Activated CD8-positive, alpha-beta memory T cell treated with anti-CD3 and anti-CD28 coated beads for 24 hours (primary cell): ENCODE measurements at regions not wholly inside any gene's neighbourhood (a gene's known extent, or its start where the extent isn't known, plus 50 kb on each side); places are given as distances from the start of the nearest gene placed in this dataset.
"Not testable (repeated sequence)": the region's sequence is repeated elsewhere in the genome, so short reads cannot be mapped to it uniquely, and the experiment has no call there.

Experiments used
- DNase-seq: peaks from one replicate; pipeline ENCODE4 v3.0.0-alpha.2; 2020

DNA sequence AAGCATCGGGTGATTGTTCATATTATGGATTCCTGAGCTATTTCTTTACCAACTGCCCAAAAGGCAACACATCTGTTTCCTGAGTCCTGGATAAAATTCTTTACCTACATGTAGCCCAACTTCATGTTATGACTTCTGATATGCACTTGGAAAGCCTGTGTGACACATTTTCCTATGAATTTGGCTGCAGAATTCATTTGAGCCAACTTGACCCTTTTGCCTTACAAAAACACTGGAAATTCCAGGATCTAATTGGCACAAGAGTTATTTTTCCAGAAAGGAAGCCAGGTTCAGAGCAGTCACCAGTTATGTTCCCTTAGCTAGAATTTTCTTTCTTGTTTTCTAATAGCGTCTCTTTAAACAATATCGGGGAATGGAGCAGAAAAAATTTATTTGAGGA lies 202.5 kb upstream of the LRIG3 start:
- DNase-seq = no peak

DNA sequence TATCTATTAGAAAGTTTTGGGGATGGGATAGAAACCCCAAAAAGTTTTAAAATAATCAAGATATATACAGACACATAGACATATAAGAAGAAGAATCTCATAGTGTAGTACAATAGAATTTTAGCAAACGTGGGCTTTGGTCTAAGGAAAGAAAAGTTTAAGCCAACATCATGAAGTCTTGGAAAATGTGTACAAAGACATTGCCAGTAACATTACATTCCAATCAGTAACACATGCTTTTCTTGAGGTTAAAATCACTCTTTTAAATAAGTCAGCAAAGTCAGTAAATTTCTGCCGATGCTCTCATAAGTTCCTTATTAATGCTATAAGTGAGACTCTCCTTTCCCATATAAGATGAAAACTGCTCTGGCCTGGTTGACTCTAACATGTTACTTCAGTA lies 201.1 kb upstream of the LRIG3 start:
- no peak for DNase-seq

DNA sequence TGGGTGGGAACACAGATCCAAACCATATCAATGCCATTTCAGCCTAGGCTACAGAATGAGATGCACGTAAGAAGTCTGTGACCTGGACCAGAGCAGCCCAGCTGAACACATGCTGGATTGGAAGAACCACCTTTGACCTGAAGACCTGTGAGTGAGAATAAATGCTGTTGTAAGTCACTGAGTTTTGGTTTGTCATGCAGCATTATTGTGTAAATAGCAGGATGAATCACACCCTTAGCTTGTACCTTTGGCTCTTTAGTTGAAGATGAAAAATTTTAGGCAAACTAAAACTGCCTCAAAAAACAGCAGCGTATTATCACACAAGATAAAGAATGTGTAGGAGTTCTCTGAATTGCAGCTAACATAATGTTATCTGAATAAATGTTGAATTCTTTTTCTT lies 199.4 kb upstream of the LRIG3 start:
- no peak for DNase-seq

DNA sequence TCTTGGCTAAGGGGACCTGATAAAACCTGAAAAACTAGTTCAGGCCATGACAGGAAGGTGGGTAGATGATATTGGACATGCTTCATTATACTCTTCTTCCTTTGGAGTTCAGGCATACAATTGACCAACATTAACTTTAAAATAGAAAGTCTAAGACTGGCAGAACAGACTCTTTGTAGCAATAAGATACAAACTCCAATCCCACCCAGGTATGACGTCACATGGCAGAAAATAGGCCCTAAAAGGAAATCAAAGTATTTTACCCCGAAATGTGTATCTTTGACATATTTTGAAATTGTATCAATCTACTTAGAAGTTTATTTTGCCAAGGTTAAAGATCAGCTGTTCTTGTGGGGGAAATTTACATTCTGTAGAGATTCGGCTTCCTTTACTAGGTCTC lies 198.1 kb upstream of the LRIG3 start:
- DNase-seq = no peak

DNA sequence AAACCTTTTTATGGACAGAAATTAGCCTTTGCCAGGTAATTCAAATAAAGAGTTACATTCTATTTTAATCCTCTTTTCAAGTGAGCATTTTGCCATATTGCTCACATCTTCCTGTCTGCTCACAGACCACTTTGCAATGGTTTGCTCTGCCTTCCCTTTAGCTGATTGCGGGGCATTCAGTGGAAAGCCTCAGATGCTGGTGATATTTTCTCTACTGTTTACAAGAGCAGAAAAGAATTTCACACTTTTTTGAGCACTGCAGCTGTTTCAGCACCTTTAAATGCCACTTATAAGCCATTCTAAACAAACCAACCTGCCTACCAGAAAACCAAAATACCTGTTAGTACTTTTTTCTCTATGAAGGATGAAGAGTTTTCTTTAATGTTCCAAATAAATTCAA lies 195.7 kb upstream of the LRIG3 start:
- DNase-seq = no peak

DNA sequence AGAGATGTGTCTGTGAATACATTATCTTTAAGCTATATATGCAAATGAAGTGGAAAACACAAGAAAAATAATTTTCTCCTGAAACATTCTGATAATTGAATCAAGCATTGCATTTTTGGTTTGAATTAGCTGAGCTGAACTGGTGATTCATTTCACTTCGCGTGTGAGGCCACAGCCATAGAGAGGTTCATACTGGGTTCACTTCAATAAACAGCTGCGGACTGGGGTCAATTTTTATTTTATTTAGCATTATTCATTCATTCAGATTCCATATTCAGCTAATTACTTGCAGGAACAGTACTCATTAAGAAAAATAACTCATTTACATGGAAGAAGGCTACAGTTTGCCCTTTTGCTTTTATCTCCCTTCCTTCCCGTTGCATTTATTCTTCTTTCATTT lies 195.2 kb upstream of the LRIG3 start:
- DNase-seq = no peak

DNA sequence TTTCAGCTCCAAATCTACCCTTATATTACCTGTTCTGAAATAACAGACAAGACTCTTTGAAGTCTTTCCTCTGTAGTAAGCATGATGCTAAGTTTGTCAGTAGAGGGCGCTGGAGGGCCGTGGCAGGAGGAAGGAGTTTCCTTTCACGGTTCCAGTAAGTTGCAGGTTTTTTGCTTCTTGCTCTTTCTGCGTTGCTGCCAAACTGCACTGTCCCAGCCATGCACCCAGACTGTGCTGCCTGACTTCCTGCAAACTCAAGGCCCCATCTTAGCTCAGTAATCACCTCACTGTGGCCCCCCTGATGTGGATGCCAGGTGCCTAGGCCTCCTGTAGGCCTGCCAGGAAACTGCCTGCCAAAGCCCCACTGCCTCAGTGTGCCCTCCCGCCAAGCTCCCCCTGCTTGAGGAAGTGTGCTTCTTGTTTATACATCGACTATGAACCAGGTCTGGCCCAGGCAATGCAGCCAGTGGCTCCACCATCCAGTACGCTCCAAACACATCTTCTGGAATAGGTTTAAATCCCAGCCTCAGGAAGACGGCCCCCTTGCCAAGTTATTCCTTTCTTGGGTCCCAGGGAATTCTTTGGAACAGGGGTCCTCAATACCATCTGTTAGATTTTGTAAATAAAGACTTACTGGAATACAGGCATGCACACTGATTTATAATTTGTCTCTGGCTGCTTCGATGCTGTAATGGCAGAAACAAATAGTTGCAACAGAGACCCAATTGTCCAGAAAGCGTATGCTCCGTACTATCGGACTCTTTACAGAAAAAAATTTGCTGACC lies 193.7 kb upstream of the LRIG3 start:
- DNase-seq = no peak

DNA sequence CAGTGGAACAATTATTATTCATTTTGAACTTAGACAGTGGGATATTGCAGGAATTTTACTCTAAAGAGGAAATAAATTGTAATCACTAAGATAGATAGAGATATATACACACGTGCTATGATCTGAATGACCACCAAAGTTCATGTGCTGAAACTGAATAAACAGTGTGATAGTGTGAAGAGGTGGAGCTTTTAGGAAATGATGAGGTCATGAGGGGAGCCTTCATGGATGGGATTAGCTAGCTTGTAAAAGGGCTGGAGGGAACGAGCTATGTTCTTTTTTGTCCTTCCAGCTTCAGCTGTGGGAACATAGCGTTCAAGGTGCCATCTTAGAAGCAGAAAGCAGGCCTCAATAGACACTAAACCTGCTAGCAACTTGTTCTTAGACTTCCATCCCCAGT lies 191.5 kb upstream of the LRIG3 start:
- no peak for DNase-seq

DNA sequence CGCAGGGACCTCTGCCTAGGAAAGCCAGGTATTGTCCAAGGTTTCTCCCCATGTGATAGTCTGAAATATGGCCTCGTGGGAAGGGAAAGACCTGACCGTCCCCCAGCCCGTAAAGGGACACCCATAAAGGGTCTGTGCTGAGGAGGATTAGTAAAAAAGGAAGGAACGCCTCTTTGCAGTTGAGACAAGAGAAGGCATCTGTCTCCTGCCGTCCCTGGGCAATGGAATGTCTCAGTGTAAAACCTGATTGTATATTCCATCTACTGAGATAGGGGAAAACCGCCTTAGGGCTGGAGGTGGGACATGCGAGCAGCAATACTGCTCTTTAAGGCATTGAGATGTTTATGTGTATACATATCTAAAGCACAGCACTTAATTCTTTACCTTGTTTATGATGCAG lies 188.2 kb upstream of the LRIG3 start:
- not testable (repeated sequence) for DNase-seq

DNA sequence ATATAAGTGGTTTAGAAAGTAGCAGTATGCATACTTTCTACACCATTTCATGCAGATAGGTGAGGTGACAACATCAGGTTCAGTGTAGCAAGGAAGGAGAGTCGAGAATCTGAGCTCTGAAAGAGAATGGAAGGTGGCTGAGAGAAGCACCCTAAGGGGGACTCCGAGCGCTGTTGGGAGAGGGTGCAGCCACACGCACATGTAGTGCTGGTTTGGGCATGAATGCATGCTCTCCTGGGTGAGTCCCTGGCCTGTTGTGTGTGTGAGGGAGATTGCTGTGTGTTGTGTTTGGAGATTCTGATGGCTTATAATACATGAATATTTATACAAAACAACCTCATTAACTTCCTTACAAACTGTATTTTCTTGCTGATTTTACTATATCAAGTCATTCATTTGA lies 180.3 kb upstream of the LRIG3 start:
- no peak for DNase-seq

DNA sequence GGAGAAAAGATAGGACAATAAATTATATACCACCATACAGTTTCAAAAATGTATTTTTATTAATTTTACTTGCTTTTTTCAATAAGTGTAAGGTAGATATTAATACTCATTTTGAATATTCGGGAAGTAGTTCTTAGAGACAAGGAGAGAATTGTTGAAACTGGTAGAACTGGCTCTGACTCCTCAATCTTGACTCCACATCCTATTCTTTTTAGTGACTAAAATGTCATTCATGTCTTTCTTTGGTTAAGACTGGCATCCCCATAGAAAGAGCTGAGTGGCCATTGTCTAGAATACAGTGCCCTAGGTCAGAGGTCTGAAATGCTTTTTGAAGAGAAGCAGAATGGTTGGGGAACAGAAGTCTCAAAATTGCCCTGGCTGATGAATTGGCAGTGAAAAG lies 177.6 kb upstream of the LRIG3 start:
- DNase-seq = no peak

DNA sequence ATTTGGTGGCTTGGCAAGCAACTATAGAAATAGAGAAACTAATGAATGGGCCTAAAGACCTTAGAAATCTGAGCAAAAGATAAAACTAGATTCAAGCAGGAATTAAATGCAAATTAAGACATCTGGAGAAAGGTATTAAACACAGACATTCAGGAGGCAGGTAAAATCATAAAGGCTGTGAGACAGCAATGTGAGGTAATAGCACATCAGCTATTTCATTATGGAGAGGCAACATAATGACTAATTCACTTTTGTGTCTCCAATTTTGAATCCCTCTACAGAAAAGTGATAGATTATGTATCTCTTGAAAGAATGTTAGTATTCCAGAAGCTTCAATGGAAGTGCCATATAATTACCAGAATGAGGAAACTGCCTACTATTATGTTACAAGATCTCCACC lies 175.9 kb upstream of the LRIG3 start:
- no peak for DNase-seq

DNA sequence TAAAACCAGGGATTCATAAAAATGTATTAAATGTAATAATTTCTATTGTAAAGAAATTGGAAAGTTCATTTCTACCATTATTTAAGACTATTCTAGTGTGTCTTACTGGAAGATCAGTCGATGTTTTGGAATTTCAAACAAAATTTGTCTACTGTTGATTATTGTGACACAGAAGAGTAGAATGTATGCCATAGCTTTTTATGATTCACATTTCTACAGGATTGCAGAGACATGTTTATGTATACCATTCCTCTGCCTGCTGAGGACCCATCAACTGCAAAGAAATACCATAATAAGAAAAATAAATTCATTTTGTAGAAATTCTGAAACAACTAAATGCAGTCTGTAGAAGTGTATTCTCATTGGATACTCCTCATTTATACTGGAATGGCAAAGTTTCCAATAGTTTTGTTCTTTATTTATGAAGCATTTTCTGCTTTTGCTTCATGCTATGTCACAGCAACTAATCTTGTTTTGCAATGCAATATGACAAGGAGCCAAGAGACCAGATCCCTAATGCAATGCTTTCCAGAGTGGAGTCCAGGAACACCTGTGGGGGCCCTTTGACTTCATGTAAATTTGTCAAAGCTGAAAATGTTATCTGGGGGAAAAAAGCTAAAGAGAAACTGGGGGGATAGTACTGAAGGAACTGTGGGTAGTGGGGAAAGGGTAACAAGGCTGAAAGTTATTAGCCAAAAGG lies 172.9 kb upstream of the LRIG3 start:
- DNase-seq = no peak

DNA sequence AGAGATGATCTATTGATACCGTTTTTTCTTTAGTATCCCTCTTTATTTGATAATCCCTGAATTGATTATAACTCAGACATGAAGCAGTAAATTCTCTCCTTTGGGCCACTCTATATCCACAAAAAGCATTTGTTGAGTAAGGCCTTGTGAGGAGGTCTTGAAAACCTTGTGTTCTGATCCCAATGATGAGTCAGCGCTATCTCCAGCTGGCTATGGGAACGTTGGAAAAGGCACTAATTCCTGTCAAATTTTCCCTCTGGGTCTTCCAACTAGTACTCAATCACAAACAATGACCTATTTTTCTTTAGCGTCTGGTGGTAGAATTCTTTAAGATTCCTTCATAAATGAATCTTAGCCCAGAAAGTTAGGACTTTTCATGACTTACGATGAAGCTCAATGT lies 168.4 kb upstream of the LRIG3 start:
- no peak for DNase-seq

DNA sequence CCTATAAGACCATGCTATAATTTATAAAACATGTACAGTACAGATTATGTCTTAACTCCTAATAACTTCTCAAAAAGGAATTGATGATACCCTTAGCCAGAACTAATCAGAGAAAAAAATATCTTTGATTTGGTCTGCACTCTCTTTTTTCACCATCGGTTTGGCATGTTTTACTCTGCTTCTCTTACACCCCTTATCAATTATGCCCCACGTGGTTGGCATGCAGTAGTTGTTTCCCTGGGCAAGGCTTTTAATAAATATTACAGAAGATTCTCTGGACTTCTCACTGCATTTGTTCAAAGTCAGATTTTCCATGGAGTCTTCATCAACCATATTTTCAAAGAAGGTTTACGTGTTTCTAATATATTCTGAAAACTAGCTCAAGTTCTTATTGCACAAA lies 167.4 kb upstream of the LRIG3 start:
- DNase-seq = no peak

DNA sequence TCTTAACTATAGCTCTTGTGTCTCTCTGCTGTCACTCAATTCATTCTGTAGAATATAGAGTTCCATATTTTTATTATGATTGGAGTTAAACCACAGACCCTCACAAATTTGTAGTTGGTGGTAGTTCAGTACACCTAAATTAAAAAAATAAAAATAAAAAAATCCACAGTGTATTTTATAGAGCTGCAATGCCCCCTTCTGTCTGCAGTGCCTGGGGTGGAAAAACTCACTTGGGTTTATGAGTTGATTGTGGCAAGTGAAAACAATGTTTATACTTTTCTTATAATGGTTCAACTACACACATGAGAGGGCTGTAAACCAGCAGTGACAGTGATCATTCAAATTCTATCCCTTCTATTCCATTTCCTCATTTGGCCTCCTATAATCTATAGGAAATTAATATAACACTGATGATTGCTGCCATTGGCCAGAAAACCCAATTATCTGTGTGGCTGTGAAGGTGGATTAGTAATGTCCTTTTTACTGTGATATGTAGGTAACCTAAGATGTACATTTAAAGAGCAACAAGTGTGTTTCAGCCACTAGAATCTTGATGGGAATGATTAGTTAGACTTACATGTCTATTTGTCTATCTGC lies 166.9 kb upstream of the LRIG3 start:
- no peak for DNase-seq

DNA sequence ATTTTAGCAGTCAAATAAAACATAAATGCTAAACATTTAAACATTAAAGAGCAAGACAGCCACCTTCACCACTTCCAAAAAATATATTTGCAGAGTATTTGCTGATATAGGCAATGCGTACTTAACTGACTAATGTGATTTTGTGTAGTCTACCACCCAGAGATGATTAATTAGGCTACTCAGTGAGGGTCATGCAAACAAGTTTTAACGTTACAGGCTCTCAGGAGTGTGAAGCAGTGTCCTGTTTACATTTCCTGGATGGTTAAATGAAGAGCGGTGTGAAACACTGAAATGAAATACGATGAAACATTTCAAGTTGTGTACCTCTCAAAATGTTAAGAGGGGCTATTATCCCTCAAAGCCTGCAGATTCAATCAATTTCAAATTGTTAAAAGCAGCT lies 165.8 kb upstream of the LRIG3 start:
- no peak for DNase-seq

DNA sequence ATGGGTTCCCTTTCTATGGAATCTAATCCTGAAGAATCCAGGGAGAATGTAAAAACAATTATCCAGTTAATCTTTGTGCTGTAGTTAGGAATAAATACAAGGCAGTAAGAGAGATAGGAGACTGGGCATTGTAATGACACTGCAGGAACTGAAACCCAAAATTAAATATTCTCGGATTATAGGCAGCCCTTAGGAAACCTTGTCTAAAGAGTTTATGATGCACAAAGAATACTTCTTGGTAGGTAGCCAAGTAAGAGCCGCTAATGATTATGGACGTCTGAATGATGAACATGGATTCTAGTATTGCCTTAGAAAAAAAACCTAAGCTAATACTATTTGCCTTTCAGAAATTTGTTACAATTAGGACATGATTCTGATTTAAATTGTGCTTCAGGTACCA lies 165.4 kb upstream of the LRIG3 start:
- no peak for DNase-seq

DNA sequence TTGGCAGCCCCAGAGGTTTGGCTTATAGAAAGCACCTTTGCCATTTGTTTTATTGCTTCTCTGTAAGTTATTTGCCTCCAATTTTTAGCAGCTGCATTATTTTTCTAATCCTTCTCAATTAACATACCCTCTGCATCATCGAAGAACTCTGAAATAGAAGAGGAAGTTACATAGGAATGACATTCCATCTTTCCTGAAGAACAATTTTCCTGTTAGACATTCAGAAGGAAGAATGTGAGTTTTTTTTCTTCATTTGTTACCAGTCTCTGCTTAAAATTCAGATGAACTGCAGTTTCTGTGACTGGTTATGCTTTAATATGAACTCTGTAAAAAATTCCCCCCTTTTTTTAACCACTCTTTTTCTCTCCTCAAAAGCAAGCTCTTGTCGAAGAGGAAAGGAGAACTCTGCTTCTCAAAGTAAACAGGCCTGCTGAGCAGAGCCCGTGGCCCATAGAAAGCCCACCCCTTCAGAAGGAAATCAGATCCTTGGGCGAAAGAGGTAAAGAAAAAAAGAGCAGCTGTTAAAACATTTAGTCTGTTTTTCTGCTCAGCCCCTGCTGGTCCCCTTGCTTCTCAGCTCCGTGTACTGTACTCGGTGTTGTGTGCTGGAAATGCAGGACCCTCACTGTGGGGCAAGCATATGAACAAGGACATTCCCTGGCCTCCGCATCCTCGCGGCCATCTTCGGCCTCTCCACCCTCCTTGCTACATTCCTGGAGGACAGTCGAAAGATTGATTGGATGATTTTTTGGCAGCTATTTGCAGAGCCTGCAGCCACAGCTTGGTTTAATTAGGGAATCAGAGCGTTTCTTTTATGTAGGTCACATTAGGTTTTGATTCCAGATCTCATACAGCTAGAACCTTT lies 164.4 kb upstream of the LRIG3 start:
- no peak for DNase-seq

DNA sequence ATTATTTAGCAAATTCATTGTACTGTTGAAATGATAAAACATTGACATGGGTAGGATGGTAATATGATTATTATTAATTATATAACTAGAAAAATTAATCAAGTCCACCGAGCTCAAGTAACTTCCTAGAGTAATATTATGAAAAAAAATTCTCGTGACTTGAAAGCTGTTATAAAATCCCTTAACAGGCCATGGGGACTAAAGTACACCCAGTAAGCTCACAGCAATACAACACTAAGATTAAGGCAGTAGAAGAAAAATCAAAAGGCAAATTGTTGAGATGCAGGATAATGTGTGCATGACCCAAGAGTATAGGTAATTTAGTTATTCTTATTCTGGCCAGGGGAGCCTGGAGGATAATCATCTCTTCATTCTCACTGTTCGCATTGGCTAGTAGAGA lies 162.6 kb upstream of the LRIG3 start:
- no peak for DNase-seq

DNA sequence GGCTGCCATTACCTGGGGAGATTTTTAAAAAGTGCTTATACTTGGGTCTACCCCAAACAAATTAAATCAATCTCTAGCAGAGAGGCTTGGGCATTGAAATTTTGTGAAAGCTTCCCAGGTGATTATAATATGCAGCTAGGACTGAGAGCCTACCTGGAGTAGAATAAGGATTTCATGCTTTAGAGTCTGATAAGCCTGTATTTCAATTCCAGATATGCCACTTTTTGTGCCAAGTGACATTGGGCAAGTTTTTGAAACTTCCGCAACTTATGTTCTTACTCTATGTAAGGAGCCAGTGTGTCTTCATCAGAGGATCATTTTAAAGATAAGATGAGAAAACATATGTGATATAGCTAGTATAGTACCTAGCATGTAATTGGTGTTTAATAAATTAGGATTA lies 159.8 kb upstream of the LRIG3 start:
- no peak for DNase-seq

DNA sequence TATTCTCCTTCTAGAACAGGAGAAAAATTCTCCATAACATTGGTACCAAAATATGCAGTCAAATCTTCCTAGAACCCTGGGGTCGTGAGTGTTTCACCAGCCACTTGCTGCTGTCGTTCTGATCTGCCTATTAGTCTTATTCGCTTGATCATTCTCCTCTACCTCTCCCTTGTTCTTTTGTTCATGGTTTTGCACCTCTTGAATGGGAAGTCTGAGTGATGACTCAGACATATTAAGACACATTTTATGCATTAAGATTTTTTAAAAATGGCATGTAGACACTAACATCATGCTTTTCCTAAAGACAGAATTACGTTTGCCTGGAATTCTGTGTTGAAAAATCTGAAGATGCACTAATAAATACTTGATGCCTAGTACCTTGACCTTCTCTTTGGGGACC lies 159.2 kb upstream of the LRIG3 start:
- no peak for DNase-seq

DNA sequence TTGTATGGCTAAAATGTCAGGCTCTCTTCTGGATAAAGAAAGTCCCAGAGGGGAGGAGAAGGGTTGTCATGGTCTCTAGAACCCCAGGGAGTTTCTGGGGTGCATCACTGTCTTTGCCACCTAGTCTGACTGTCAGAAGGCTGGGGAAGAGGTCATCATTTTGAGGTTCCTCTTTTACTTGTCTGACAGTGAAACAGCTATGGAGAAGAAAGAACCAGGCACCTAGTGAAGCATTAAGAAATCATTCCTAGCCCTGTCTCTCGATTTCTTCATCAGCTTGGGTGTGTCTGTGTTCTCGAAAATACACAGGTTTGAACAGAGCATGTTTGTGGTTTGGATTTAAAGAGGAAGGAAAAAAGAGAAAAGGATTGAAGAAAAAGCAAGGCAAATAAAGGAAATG lies 158.7 kb upstream of the LRIG3 start:
- no peak for DNase-seq
